ENCODE measurements at regions not wholly inside any gene's neighbourhood (a gene's known extent, or its start where the extent isn't known, plus 50 kb on each side); places are given as distances from the start of the nearest gene placed in this dataset.
"Not testable (repeated sequence)": the region's sequence is repeated elsewhere in the genome, so short reads cannot be mapped to it uniquely, and the experiment has no call there.

DNA sequence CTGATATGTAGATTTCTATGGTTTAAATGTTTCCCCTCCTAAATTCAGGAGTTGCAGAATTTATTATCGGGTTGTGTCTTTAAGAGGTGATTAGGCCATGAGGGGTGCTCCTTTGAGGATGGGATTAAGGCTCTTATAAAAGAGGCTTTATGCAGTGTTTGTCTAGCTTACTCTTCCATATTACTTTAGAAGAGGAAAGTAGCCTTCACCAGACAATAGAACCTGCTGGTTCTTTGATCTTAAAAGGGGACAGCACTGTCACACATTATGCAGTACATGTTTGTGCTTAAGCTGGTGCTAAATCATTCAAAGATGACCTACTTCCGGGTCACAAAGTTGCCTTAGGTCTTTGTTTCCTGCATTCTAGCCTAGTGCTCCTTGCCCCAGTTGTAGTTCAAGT, 81.0 kb downstream of the CPXCR1 start:
- DNase-seq, result no peak

DNA sequence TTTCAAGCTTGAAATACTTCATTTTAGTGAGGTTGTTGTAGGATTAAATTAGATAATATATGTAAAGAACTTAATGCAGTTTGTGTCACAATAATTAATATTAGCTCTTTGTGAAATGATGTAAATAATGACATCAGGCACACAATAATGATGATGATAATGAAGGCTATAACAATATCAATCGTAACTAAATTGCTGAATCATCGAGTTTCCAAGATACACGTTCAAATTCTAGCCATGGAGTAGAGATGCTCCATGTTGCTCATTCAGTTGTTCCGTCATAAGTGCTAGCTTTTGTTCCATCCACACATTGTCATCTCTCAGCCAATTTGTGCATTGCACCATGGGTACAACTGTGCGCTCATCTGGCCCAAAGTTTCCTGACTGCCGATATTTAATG, 83.1 kb downstream of the CPXCR1 start:
- DNase-seq, result no peak

DNA sequence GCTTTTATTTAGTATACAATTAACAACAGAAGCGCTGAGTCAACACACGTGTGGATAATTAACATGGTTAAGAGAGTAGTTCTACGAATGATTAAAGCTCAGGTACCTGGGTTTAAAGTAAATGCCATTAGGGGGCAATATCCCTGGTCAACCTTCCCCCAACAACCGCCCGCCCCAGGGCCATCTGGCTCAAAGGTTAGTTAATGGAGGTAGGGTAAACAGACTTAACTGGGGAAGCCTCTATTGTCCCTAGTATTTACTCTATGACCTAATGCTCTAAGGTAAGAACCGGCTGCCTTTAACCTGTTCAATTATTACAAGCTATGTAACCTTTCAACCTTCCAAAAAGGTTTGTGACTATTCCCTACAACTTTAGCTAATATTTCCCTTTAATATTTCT, 90.7 kb downstream of the CPXCR1 start:
- DNase-seq, result not testable (repeated sequence)

DNA sequence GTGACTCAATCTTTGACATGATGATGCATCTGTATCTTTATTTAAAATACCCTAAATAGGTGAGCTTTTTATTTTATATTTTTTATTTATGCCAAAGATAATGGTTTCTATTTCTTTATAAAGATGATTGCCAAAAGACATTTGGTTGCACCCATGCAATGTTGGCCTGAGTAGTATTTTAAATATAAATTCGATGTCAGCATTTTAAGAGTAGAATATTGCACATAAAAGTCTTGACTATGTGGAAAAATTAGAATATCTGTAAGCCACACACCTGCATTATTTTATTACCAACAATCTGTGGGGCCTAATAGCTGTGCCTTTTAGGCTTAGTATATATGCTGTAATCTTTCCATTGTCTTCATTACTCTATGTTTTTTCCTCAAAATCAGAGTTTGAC, 91.4 kb downstream of the CPXCR1 start:
- no peak for DNase-seq

DNA sequence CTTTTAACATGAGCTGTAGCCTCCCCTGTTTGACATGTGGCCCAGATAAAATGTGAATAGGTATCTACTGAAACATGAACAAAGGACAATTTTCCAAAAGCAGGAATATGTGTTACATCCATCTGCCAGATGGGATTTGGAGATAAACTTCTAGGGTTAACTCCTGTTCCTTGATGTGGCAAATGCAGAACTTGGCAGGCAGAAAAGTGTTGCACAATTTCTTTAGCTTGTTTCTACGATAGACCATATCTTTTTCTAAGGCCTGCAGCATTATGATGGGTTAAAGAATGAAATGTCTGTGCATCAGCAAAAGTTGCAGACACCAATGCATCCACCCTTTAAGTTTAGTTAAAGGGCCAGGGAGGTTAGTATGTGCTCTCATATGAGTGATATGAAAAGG, 96.8 kb downstream of the CPXCR1 start:
- DNase-seq, result not testable (repeated sequence)

DNA sequence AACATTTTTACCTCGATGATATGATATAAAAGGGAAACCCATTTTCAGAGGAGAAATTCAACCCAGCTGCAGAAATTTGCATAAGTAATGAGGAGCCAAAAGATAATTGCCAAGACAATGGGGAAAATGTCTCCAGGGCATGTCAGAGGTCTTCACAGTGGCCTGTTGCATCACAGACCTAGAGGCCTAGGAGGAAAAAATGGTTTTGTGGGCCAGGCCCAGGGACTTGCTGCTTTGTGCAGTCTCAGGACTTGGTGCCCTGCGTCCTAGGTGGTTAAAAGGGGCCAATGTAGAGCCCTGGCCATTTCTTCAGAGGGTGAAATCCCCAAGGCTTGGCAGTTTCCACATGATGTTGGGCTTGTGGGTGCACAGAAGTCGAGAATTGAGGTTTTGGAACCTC, 106.9 kb downstream of the CPXCR1 start:
- no peak for DNase-seq

DNA sequence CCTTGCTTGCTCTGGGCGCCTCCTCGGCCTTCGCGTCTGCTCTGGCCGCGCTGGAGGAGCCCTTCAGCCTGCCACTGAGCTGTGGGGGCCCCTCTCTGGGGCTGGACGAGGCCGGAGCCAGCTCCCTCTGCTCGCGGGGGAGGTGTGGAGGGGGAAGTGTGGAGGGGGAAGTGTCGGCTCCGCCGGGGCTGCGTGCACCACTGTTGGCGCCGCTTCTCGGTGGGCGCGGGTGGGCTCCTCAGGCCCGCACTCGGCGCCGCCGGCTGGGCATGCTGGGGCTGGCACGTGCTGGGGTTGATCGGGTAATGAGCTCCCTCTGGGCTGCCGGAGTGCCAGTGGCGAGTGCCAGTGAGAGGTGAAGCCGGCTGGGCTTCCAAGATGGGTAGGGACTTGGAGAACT, 116.7 kb downstream of the CPXCR1 start:
- DNase-seq, result no peak

DNA sequence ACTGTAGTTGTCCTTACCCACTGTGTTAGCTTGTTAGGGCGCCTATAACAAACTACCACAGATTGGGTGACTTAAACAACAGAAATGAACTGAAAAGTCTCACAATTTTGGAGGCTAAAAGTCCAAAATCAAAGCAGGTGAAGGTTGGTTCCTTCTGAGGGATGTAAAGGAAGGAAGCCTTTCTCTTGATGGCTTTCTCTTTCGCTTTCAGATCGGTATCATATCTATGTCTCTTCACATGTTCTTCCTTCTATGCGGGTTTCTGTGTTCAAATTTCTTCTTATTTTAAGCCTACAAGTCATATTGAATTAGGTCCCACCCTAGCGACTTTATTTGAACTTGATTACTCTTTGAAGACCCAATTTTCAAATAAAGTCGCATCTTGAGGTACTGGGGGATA, 118.6 kb downstream of the CPXCR1 start:
- DNase-seq, result no peak

DNA sequence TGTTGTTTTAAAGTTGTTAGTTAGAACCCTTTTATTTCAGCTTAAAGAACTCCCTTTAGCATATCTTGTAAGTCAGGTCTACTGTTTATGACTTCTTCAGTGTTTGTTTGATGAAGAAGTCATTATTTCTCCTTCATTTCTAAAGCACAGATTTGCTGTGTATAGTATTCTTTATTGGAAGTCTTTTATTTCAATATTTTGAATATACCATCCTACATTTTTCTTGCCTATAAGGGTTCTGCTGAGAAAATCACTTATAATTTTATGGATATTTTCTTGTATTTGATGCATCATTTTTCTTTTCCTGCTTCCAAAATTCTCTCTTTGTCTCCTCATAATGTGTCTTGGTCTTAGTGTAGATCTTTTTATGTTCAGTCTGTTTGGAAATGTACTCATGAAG, 134.5 kb downstream of the CPXCR1 start:
- no peak for DNase-seq

DNA sequence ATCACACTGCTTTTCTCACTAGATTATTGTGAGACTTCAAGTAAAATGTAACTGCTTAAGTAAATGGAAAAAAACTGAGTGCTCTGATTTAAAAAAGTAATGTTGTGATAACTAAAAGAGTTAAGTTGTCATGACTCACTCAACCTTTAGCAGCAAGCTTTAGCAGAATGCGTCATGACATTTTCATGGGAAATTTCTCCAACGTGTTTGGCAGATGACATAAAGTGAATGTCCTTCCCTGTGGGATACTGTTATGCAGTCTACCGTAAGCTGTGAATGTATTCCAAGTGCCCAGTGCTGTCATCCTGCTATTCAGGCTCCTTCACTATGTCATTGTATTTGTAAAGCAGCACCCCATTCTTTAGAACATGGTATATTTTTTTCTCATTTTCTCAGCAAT, 136.2 kb downstream of the CPXCR1 start:
- DNase-seq, result no peak

DNA sequence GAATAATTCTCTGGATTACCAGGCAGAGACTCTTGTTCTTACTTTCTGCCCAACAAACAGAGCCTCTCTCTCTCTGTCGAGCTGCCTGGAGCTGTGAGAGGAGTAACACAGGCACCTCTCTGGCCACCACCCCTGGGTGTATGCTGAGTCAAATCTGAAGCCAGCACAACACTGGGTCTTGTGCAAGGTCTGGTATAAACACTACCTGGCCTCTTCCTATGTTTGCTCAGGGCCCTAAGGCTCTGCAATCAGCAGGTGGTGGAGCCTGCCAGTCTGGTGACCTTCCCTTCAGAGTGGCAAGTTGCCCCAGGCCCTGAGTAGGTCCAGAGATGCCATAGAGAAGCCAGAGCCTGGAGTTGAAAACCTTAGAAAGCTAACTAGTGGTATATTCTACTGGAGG, 139.9 kb downstream of the CPXCR1 start:
- DNase-seq, result no peak

DNA sequence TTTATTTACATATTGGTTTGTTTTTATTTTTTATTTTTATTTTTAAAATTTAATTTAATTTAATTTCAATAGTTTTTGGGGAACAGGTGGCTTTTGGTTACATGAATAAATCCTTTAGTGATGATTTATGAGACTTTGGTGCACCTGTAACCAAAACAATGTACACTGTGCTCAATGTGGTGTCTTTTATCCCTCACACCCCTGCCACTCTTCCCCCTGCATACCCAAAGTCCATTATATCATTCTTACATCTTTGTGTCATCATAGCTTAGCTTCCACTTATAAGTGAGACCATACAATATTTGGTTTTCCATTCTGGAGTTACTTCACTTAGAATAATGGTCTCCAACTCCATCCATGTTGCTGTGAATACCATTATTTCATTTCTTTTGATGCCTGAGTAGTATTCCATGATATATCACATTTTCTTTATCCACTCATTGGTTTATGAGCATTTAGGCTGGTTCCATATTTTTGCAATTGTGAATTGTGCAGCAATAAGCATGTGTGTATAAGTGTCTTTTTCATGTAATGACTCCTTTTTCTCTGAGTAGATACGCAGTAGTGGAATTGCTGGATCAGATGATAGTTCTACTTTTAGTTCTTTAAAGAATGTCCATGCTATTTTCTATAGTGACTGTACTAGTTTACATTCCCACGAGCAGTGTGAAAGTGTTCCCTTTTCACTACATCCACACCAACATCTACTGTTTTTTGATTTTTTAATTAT, 157.1 kb downstream of the CPXCR1 start:
- DNase-seq, result peak; percentile 10

DNA sequence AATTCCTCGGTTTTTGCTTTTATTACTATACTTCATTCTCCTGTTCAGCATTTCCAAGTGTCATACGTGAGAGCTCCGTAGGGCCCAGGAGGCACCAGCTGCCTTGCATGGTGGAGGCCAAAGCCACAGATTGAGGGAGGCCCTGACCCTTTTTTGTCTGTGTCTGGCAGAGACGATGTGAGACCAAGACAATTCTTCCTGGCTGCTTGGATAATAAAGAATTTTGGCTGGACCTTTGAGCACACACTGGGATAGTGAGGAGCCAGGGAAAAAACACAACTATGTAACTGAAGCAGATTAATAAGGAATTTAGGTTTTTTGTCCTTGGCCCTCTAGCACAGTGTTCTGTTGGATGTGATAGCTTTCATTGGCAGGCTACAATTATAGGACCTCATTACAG, 161.0 kb downstream of the CPXCR1 start:
- DNase-seq, result no peak

DNA sequence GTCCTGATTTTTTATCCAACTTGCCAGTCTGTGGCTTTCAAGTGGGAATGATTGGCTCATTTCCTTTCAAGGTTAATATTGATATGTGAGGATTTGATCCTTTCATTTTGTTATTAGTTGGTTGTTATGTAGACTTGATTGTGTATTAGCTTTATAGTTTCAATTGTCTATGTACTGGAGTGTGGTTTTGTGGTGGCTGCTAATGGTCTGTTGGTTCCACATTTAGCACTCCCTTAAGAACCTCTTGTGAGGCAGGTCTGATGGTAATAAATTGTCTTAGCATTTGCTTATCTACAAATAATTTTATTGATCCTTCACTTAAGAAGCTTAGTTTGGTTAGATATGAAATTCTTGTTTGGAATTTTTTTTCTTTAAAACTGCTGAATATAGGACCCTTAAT, 190.6 kb downstream of the CPXCR1 start:
- no peak for DNase-seq

DNA sequence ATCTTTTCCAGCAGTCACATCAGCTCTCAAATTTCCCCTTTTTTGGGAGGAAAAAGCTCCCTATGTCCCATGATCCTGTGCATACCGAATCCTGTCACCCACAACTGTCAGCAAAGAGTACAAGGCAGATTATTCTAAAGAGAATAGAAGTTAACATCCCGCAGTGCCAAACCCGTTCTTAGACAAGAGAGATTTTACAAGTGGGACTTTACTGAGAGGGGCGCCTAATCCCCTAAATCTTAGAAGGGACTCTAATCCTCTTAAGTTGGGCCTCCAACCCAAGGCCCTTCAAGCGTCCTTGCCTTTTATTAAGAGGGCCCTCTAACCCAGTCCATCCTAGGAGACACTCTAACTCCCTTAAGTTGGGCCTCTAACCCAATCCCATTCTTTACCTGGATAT, 193.9 kb downstream of the CPXCR1 start:
- no peak for DNase-seq

DNA sequence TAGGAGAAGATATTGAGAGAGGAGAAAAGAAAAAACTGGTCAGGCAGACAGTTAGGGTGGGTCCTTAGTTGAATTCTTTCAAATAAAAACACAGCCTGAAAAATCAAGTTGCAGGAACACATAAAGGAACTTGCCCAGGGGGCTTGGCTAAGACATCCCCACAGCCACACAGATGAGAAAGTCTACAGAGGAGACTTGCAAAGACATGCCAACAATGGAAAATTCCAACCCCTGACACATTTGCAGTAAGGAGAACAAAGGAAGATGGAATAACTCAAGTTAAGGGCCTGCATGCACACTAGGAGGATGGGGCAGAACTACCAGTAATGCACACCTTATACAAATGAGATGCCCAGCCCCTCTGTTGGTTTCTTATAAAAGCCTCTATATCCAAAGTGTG, 197.6 kb downstream of the CPXCR1 start:
- DNase-seq, result no peak

DNA sequence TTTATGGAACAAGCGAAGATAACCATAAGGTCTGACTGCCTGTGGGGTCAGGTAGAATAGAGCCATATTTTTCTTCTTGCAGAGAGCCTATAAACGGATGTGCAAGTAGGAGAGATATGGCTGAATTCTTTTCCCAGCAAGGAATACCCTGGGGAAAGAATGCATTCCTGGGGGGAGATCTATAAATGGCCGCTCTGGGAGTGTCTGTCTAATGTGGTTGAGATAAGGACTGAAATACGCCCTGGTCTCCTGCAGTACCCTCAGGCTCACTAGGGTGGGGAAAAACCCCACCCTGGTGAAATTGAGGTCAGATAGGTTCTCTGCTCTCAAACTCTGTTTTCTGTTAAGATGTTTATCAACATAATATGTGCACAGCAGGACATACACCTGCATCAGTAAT, 209.0 kb downstream of the CPXCR1 start:
- not testable (repeated sequence) for DNase-seq

DNA sequence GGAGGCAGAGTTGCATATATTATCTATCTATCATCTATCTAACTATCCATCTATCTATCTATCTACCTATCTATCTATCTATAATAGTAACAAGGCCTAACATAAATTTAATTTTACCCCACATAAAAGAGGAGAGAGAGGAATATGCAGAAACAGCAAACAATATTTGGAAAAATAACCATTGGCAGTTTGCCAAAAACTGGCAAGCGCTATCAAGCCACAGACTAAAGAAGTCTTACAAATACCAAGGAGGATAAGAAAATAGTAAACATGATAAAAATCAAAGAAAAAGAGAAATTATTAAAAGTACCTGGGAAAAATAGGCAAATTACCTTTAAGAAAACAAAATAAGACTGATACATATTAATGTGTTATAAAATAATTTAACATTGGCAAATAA, 230.8 kb downstream of the CPXCR1 start:
- no peak for DNase-seq

DNA sequence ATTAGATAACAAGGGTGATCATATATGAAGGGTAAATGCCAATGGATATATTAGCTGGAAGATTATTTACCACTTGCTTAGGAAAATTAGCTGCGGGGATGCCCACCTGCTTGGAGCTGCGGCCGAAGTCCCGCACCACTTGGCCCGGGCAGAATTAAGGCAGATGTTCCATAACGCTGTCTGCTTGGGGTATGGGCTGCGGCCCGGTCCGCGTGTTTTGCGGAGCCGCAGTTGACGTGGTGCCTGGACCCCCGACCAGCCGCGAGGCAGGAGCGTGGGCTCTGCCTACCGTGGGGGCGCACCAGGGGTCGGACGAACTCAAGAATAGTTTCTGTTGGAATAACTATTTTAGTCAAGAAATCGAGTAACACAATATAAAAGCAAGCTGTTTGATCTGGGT, 235.2 kb downstream of the CPXCR1 start:
- DNase-seq, result no peak

DNA sequence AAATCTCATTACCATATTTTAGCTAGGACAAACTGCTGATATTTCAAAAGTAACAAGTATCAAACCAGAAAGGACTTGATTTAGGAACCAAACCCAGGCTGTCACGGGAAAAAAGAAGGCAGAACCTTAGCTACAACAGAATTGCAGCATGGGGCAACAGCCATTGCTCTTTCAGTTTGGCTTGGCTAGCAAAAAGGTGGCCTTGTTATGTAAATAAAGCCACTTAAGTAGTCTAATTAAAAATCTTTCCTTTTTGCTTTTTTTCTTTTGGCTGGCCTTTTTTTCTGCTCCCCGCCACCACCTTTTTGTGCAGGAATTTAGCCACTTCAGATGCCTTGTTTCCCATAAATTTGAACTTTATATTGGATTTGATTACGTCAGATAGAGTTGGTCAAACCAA, 235.9 kb downstream of the CPXCR1 start:
- no peak for DNase-seq

DNA sequence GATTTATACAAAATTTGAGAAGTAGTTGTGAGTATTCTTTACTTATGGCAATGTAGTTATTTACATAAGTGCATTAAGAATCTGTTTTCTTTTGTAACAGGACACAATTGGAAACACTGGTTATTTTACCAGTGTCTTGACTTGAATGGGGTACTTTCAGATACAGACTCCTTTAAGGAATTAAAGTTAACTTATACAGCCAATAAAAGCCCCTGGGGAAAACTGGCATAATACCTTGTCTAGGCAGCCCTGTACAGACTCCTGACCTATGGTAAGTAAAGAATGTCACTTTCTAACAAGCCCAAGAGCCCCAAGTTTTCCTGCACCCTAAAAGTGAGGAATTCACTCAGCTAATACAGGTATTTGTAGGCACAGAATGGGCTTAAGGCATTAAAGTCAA, 241.8 kb downstream of the CPXCR1 start:
- DNase-seq, result no peak

DNA sequence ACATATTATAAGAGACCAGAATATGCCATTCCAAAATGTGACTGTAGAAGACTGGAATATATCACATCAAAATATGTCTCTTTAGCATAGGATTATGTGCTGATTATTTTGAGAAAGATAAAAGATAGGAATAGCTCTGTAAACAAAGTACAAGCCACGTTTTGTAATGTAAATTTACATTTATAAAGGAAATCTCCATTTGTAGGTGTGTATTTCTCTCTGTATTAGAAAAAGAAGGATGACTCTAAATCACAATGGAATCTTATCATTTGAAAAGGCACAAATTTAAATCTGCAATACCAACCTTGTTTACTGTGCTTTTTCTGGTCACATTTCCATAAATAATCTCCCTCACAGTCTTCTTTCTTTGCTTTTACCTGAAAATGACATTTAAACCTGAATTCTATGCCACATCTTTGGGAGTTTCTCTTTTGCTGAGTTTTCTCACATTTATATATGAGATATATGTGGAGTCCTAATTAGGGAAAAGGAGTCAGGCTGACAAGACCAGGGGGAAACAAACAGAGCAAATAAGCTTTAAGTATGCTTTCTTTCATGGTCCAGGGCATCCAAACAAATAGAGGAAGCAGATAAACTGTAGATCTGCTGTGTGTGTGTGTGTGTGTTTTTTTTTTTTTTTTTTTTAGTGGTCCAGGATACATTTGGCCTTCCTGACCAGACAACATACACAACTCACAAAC, 244.0 kb downstream of the CPXCR1 start:
- no peak for DNase-seq

DNA sequence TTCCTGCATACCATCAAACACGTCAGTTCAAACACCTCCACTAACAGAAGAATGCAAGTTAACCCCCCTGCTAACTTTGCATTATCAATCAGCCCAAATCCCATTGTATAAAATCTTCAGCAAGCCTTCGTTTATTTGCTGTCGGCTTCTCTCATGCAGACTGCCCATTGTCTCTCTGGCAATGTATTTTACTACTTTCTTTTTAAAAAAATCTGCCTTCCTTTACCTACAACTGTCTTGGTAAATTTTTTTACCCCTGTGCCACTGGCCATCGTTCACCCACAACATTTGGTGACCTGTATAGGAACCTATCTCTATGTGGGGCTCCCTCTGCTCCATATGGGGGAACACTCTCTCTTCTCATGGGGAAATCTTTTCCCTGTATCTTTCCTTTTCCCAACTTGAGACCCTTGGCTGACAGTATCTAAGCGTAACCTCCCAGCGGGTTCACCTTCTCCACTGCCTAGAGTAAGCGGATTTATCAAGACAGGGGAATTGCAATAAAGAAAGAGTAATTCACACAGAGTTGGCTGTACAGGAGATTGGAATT, 244.6 kb downstream of the CPXCR1 start:
- DNase-seq, result no peak

DNA sequence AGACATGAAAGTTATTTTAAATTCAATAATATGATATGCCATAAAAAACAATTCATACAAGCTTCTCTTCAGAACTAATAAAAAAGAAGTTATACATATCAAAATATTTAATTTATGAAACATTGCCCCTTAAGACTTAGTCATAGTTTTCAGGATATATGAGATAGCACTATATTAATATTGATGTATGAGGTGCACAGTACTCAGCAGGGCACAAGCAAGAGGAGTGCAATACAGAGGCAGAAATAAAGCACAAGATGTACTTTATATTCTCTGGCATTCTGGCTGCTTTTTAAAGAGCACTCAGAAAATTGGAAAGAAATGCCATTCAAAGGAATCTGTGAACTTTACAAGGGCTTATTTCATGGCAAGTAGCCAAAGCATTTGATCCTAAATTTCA, 274.9 kb downstream of the CPXCR1 start:
- no peak for DNase-seq

DNA sequence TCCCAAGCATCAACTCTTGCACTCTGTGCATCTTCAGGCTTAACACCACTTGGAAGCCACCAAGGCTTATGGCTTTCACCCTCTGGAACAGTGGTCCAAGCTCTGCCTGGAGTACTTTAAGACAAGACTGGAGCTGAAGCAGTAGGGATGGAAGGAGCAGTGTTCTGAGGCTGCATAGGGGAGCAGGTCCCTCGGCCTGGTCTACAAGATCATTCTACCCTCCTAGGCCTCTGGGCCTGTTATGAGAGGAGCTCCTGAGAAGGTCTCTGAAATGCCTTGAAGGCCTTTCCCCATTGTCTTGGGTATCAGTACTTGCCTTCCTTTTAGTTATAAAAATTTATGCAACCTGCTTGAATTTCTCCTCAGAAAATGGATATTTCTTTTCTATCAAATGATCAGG, 286.7 kb downstream of the CPXCR1 start:
- DNase-seq, result no peak

Data from central memory CD4-positive, alpha-beta T cell (primary cell).